ENCODE measurements at regions not wholly inside any gene's neighbourhood (a gene's known extent, or its start where the extent isn't known, plus 50 kb on each side); places are given as distances from the start of the nearest gene placed in this dataset.
A peak's percentile ranks its signal among the peaks of the same experiment; 100 is the strongest.
"Not testable (repeated sequence)": the region's sequence is repeated elsewhere in the genome, so short reads cannot be mapped to it uniquely, and the experiment has no call there.

GRCh38 chr20:4635781-4636180, 50.5 kb upstream of the PRNP start:
- no peak overlapping the region for H3K4me3 ChIP-seq (replicated peaks in 1 of 2; ENCODE audit: low read depth in 2 of 2, low read length in 2 of 2)
- DNase-seq (ENCODE audit: low read depth in 2 of 2), result no peak
- TF ChIP-seq, protein P1, sequence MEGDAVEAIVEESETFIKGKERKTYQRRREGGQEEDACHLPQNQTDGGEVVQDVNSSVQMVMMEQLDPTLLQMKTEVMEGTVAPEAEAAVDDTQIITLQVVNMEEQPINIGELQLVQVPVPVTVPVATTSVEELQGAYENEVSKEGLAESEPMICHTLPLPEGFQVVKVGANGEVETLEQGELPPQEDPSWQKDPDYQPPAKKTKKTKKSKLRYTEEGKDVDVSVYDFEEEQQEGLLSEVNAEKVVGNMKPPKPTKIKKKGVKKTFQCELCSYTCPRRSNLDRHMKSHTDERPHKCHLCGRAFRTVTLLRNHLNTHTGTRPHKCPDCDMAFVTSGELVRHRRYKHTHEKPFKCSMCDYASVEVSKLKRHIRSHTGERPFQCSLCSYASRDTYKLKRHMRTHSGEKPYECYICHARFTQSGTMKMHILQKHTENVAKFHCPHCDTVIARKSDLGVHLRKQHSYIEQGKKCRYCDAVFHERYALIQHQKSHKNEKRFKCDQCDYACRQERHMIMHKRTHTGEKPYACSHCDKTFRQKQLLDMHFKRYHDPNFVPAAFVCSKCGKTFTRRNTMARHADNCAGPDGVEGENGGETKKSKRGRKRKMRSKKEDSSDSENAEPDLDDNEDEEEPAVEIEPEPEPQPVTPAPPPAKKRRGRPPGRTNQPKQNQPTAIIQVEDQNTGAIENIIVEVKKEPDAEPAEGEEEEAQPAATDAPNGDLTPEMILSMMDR (IDR thresholded peaks at IDR 0.05; ENCODE audit: low read depth, low read length), result no peak

DNA sequence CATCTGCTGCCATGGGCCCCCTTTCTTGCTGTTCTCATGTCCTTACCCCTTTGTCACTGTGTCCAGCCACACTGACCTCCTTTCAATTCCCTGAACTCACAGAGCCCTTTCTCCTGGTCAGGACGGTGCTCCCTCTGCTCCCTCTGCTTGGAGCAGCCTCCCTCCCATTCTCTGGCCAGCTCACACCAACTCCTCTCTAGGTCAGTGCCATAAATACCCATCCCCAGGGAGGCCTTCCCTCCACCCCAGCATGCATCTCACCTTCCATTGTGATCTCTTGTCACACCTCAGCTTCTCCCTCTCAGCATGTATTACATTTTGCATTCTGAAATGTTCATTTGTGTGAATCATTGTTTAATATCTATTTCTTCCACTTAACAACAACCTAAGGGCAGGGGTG, 50.9 kb upstream of the PRNP start:
- no peak for DNase-seq (ENCODE audit: low read depth in 2 of 2)
- TF ChIP-seq, protein P1 (IDR thresholded peaks at IDR 0.05; ENCODE audit: low read depth, low read length), result no peak
- no peak overlapping the region for H3K4me3 ChIP-seq (replicated peaks in 1 of 2; ENCODE audit: low read depth in 2 of 2, low read length in 2 of 2)

- no peak overlapping the region for H3K4me3 ChIP-seq (replicated peaks in 1 of 2; ENCODE audit: low read depth in 2 of 2, low read length in 2 of 2)
- TF ChIP-seq, protein P1 (IDR thresholded peaks at IDR 0.05; ENCODE audit: low read depth, low read length), result no peak
- DNase-seq (ENCODE audit: low read depth in 2 of 2), result peak; percentile 76 to 80
Observed at GRCh38 chr20:4633780-4634179, 52.5 kb upstream of the PRNP start.

DNA sequence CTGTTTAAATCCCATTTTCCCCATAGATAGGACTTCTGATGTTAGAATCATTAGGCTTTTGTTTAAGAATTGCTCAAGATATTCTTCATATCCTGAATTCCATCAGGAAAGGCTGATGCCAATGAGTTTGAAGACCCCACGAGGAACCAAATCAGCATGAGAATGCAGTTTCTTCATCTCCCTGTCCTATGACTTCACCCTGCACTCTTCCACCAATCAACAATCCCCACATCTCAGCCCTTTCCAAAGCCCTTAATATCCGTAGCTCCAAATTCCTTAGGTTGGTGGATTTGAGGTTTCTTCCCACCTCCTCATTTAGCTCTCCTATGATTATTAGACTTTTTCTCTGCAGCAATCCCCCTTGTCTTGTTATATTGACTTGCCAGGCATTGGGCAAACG, 52.9 kb upstream of the PRNP start:
- DNase-seq (ENCODE audit: low read depth in 2 of 2), result peak; percentile 18 to 65
- TF ChIP-seq, protein P1 (IDR thresholded peaks at IDR 0.05; ENCODE audit: low read depth, low read length), result no peak
- no peak overlapping the region for H3K4me3 ChIP-seq (replicated peaks in 1 of 2; ENCODE audit: low read depth in 2 of 2, low read length in 2 of 2)

DNA sequence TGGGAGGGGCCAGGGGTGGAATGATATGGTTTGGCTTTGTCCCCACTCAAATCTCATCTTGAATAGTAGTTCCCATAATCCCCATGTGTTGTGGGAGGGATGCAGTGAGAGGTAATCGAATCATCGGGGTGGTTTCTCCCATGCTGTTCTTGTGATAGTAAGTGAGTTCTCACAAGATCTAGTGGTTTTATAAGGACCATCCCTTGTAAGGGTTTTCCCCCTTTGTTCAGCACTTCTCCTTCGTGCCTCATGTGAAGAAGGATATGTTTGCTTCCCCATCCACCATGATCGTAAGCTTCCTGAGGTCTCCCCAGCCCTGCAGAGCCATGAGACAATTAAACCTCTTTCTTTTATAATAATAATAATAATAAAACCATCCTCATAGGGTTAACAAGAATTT, 53.4 kb upstream of the PRNP start:
- H3K4me3 ChIP-seq (replicated peaks in 1 of 2; ENCODE audit: low read depth in 2 of 2, low read length in 2 of 2), result no peak overlapping the region
- no peak for DNase-seq (ENCODE audit: low read depth in 2 of 2)
- TF ChIP-seq, protein P1 (IDR thresholded peaks at IDR 0.05; ENCODE audit: low read depth, low read length), result no peak

DNA sequence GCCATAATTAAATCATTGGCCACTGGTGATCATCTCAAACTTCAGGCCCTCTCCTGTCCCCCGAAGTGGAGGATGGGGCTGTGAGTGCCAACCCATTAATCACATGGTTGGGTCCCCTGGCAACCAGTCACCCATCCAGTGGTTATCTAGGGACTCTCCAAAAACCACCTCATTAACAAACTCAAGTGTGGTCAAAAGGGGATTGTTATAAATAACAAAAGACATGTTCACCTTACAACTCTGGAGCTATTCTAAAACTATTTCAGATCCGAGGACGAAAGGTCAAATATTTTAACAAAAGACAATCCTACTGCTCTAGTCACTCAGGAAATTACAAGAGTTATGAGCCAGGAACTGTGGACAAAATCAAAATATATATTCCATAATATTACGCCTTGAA, 60.0 kb upstream of the PRNP start:
- no peak overlapping the region for H3K4me3 ChIP-seq (replicated peaks in 1 of 2; ENCODE audit: low read depth in 2 of 2, low read length in 2 of 2)
- DNase-seq (ENCODE audit: low read depth in 2 of 2), result no peak
- TF ChIP-seq, protein P1 (IDR thresholded peaks at IDR 0.05; ENCODE audit: low read depth, low read length), result no peak

GRCh38 chr20:4625687-4626086, 60.6 kb upstream of the PRNP start:
- TF ChIP-seq, protein P1 (IDR thresholded peaks at IDR 0.05; ENCODE audit: low read depth, low read length), result no peak
- DNase-seq (ENCODE audit: low read depth in 2 of 2), result no peak
- no peak overlapping the region for H3K4me3 ChIP-seq (replicated peaks in 1 of 2; ENCODE audit: low read depth in 2 of 2, low read length in 2 of 2)

- not testable (repeated sequence) for H3K4me3 ChIP-seq (replicated peaks in 1 of 2; ENCODE audit: low read depth in 2 of 2, low read length in 2 of 2); DNase-seq (ENCODE audit: low read depth in 2 of 2)
Observed at GRCh38 chr20:4624675-4625336, 61.5 kb upstream of the PRNP start.

GRCh38 chr20:4619144-4619543, 67.1 kb upstream of the PRNP start:
- H3K4me3 ChIP-seq (replicated peaks in 1 of 2; ENCODE audit: low read depth in 2 of 2, low read length in 2 of 2); DNase-seq (ENCODE audit: low read depth in 2 of 2): not testable (repeated sequence)
